ENCODE measurements at regions not wholly inside any gene's neighbourhood (a gene's known extent, or its start where the extent isn't known, plus 50 kb on each side); places are given as distances from the start of the nearest gene placed in this dataset.

- intact Hi-C loops (cut with DNase I): no loop called here
- ATAC-seq: no peak
- no peak for DNase-seq (ENCODE audit: low spot score)
Measured at GRCh38 chr3:87332789-87333188, 56.4 kb upstream of the POU1F1 start.

- no peak for DNase-seq (ENCODE audit: low spot score)
- intact Hi-C loops (cut with DNase I): no loop called here
- ATAC-seq: no peak
Measured at GRCh38 chr3:87329065-87329464, 52.7 kb upstream of the POU1F1 start.

Data from sciatic nerve (tissue), 2 donors.